ENCODE measurements at regions not wholly inside any gene's neighbourhood (a gene's known extent, or its start where the extent isn't known, plus 50 kb on each side); places are given as distances from the start of the nearest gene placed in this dataset.

GRCh38 chr6:170131351-170131750, 159.5 kb downstream of the DLL1 start:
- FAIRE-seq: no peak

- FAIRE-seq: no peak
These were observed 160.1 kb downstream of the DLL1 start for GRCh38 chr6:170130771-170131241.

GRCh38 chr6:170130201-170130621, 160.7 kb downstream of the DLL1 start:
- FAIRE-seq: no peak

GRCh38 chr6:170129691-170130171, 161.1 kb downstream of the DLL1 start:
- FAIRE-seq: no peak

- no peak for FAIRE-seq
These were observed 161.8 kb downstream of the DLL1 start for GRCh38 chr6:170128811-170129681.

GRCh38 chr6:170128346-170128745, 162.5 kb downstream of the DLL1 start:
- no peak for FAIRE-seq

GRCh38 chr6:170127151-170127550, 163.7 kb downstream of the DLL1 start:
- no peak for FAIRE-seq

- FAIRE-seq: no peak
These were observed 165.2 kb downstream of the DLL1 start for GRCh38 chr6:170125456-170126300.

GRCh38 chr6:170124836-170125235, 166.0 kb downstream of the DLL1 start:
- FAIRE-seq: no peak

- no peak for FAIRE-seq
These were observed 166.7 kb downstream of the DLL1 start for GRCh38 chr6:170124150-170124549.

GRCh38 chr6:170122651-170123050, 168.2 kb downstream of the DLL1 start:
- FAIRE-seq: no peak

- no peak for FAIRE-seq
These were observed 173.5 kb downstream of the DLL1 start for GRCh38 chr6:170117111-170117972.

- FAIRE-seq: no peak
These were observed 174.2 kb downstream of the DLL1 start for GRCh38 chr6:170116636-170117035.

GRCh38 chr6:170114956-170115855, 175.7 kb downstream of the DLL1 start:
- FAIRE-seq: no peak

- no peak for FAIRE-seq
These were observed 176.5 kb downstream of the DLL1 start for GRCh38 chr6:170114187-170114945.

GRCh38 chr6:170113141-170113540, 177.7 kb downstream of the DLL1 start:
- FAIRE-seq: no peak

- no peak for FAIRE-seq
These were observed 178.4 kb downstream of the DLL1 start for GRCh38 chr6:170112583-170112860.

- no peak for FAIRE-seq
These were observed 178.9 kb downstream of the DLL1 start for GRCh38 chr6:170111816-170112582.

GRCh38 chr6:170111141-170111664, 179.7 kb downstream of the DLL1 start:
- FAIRE-seq: no peak

All from colon (tissue), 2 donors.